ENCODE measurements at regions not wholly inside any gene's neighbourhood (a gene's known extent, or its start where the extent isn't known, plus 50 kb on each side); places are given as distances from the start of the nearest gene placed in this dataset.
"Not testable (repeated sequence)": the region's sequence is repeated elsewhere in the genome, so short reads cannot be mapped to it uniquely, and the experiment has no call there.

DNA sequence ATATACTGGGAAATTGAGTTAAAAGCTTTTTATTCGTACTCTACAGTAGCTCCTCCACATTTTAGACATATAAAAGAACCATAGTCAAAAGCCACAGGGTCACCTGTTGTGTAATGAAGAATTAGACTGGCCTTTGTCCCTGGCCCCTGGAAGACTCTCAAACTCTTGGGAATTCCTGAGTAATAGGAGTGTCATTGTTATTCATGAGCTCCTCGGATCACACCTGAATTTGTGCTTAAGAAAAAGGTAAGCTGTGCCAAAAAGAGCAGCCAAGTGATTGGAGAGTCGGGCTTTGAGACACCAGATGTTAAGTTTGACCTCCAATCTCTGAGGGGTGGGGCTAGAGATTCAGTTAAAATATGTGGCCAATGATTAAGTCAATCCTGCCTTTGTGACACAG lies 405.8 kb upstream of the ANKRD20A1 start:
- TF ChIP-seq, protein P1, sequence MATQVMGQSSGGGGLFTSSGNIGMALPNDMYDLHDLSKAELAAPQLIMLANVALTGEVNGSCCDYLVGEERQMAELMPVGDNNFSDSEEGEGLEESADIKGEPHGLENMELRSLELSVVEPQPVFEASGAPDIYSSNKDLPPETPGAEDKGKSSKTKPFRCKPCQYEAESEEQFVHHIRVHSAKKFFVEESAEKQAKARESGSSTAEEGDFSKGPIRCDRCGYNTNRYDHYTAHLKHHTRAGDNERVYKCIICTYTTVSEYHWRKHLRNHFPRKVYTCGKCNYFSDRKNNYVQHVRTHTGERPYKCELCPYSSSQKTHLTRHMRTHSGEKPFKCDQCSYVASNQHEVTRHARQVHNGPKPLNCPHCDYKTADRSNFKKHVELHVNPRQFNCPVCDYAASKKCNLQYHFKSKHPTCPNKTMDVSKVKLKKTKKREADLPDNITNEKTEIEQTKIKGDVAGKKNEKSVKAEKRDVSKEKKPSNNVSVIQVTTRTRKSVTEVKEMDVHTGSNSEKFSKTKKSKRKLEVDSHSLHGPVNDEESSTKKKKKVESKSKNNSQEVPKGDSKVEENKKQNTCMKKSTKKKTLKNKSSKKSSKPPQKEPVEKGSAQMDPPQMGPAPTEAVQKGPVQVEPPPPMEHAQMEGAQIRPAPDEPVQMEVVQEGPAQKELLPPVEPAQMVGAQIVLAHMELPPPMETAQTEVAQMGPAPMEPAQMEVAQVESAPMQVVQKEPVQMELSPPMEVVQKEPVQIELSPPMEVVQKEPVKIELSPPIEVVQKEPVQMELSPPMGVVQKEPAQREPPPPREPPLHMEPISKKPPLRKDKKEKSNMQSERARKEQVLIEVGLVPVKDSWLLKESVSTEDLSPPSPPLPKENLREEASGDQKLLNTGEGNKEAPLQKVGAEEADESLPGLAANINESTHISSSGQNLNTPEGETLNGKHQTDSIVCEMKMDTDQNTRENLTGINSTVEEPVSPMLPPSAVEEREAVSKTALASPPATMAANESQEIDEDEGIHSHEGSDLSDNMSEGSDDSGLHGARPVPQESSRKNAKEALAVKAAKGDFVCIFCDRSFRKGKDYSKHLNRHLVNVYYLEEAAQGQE (IDR thresholded peaks at IDR 0.05; ENCODE audit: low read depth): not testable (repeated sequence)
- not testable (repeated sequence) for TF ChIP-seq TCF7L2 (IDR thresholded peaks at IDR 0.05; ENCODE audit: borderline replicate concordance, extremely low read depth, insufficient read depth, insufficient read length); EZH2 (IDR thresholded peaks at IDR 0.05); ZBTB33 (IDR thresholded peaks at IDR 0.05; ENCODE audit: extremely low read depth, insufficient replicate concordance, low read length); EZH2phosphoT487 (IDR thresholded peaks at IDR 0.05; ENCODE audit: borderline replicate concordance); POLR2A (IDR thresholded peaks at IDR 0.05; ENCODE audit: borderline replicate concordance, extremely low read depth, insufficient read depth, insufficient read length); JUND (IDR thresholded peaks at IDR 0.05); POLR2AphosphoS5 (IDR thresholded peaks at IDR 0.05; ENCODE audit: low read depth, low read length)
- TF ChIP-seq, protein P2, sequence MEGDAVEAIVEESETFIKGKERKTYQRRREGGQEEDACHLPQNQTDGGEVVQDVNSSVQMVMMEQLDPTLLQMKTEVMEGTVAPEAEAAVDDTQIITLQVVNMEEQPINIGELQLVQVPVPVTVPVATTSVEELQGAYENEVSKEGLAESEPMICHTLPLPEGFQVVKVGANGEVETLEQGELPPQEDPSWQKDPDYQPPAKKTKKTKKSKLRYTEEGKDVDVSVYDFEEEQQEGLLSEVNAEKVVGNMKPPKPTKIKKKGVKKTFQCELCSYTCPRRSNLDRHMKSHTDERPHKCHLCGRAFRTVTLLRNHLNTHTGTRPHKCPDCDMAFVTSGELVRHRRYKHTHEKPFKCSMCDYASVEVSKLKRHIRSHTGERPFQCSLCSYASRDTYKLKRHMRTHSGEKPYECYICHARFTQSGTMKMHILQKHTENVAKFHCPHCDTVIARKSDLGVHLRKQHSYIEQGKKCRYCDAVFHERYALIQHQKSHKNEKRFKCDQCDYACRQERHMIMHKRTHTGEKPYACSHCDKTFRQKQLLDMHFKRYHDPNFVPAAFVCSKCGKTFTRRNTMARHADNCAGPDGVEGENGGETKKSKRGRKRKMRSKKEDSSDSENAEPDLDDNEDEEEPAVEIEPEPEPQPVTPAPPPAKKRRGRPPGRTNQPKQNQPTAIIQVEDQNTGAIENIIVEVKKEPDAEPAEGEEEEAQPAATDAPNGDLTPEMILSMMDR (IDR thresholded peaks at IDR 0.05 in 2 of 3, conservative IDR thresholded peaks at IDR 0.05 in 1 of 3; ENCODE audit: borderline replicate concordance in 1 of 3, insufficient read depth in 1 of 3, low read depth in 2 of 3, low read length in 2 of 3): not testable (repeated sequence)
- TF ChIP-seq, protein P3, sequence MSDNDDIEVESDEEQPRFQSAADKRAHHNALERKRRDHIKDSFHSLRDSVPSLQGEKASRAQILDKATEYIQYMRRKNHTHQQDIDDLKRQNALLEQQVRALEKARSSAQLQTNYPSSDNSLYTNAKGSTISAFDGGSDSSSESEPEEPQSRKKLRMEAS (IDR thresholded peaks at IDR 0.05): not testable (repeated sequence)

Measured in HCT116 (cell line).